ENCODE measurements at regions not wholly inside any gene's neighbourhood (a gene's known extent, or its start where the extent isn't known, plus 50 kb on each side); places are given as distances from the start of the nearest gene placed in this dataset.

GRCh38 chr12:5243014-5243413, 188.9 kb upstream of the NTF3 start:
- TF ChIP-seq GATA2 (IDR thresholded peaks at IDR 0.05; ENCODE audit: low read depth, low read length) = no peak
- no peak for TF ChIP-seq GATA3 (IDR thresholded peaks at IDR 0.05; ENCODE audit: low read depth, low read length)
